Activated B cell treated with CpG ODN at 0.5 μM for 24 hours (primary cell): ENCODE measurements at regions not wholly inside any gene's neighbourhood (a gene's known extent, or its start where the extent isn't known, plus 50 kb on each side); places are given as distances from the start of the nearest gene placed in this dataset.
"Not testable (repeated sequence)": the region's sequence is repeated elsewhere in the genome, so short reads cannot be mapped to it uniquely, and the experiment has no call there.

Source experiments
- ATAC-seq: fragments of 200-7000 bp; cut with Tn5 transposase; one replicate; pipeline ENCODE4 v1.10.0; 2021; ENCODE audit warnings: low read depth, mild to moderate bottlenecking, moderate library complexity
- CTCF ChIA-PET: fragments of 350-600 bp; sonication (Branson Sonifier 250); formaldehyde crosslinking; loops from one replicate; lab custom pipeline; 2021; ENCODE audit warnings: antibody characterized with exemption; lab: Charles Lee
- POLR2A ChIA-PET: fragments of 350-600 bp; sonication (Branson Sonifier 250); formaldehyde crosslinking; loops from one replicate; lab custom pipeline; 2021; ENCODE audit warnings: antibody characterized with exemption; lab: Charles Lee
- DNase-seq: peaks from one replicate; pipeline ENCODE4 v3.0.0; 2022
- H3K27ac Mint-ChIP-seq: one replicate; pipeline ENCODE4 v1.8.0; 2020; ENCODE audit warnings: mixed read lengths
- H3K27me3 Mint-ChIP-seq: one replicate; pipeline ENCODE4 v1.8.0; 2021; ENCODE audit warnings: mixed read lengths
- H3K36me3 Mint-ChIP-seq: one replicate; pipeline ENCODE4 v1.8.0; 2021; ENCODE audit warnings: low read depth, mixed read lengths
- H3K4me1 Mint-ChIP-seq: one replicate; pipeline ENCODE4 v1.8.0; 2021; ENCODE audit warnings: mixed read lengths
- H3K4me3 Mint-ChIP-seq: one replicate; pipeline ENCODE4 v1.8.0; 2020; ENCODE audit warnings: mild to moderate bottlenecking, mixed read lengths
- H3K9me3 Mint-ChIP-seq: one replicate; pipeline ENCODE4 v1.8.0; 2020; ENCODE audit warnings: mixed read lengths
- intact Hi-C: fragments of 100-400 bp; cut with micrococcal nuclease; formaldehyde crosslinking; loops from one replicate; pipeline ENCODE4 v1.15.1; 2024
- TF ChIP-seq, protein P1 (sequence below): fragments of 200-600 bp; IDR thresholded peaks from one replicate; pipeline ENCODE4 v1.8.0; 2022; ENCODE audit warnings: antibody characterized with exemption, mild to moderate bottlenecking

- ChIA-PET POLR2A (no interaction called here), CTCF (no interaction called here)
- intact Hi-C loops, result no loop called here
- Mint-ChIP-seq H3K27me3 (peaks cover 9% of the 10 kb centered on the region), H3K9me3 (no peaks in the 10 kb centered on the region), H3K27ac (no peak overlapping the region), H3K4me3 (no peak overlapping the region), H3K4me1 (no peaks in the 10 kb centered on the region), H3K36me3 (no peaks in the 10 kb centered on the region)
- no peak for DNase-seq
- TF ChIP-seq, protein P1, sequence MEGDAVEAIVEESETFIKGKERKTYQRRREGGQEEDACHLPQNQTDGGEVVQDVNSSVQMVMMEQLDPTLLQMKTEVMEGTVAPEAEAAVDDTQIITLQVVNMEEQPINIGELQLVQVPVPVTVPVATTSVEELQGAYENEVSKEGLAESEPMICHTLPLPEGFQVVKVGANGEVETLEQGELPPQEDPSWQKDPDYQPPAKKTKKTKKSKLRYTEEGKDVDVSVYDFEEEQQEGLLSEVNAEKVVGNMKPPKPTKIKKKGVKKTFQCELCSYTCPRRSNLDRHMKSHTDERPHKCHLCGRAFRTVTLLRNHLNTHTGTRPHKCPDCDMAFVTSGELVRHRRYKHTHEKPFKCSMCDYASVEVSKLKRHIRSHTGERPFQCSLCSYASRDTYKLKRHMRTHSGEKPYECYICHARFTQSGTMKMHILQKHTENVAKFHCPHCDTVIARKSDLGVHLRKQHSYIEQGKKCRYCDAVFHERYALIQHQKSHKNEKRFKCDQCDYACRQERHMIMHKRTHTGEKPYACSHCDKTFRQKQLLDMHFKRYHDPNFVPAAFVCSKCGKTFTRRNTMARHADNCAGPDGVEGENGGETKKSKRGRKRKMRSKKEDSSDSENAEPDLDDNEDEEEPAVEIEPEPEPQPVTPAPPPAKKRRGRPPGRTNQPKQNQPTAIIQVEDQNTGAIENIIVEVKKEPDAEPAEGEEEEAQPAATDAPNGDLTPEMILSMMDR, result no peak
- ATAC-seq, result no peak
These were observed 114.3 kb upstream of the KLF12 start for GRCh38 chr13:74248477-74248876.

GRCh38 chr13:74246487-74246886 is 112.3 kb upstream of the KLF12 start:
- no peaks in the 10 kb centered on the region for H3K9me3 Mint-ChIP-seq
- H3K4me3 Mint-ChIP-seq, result no peak overlapping the region
- CTCF ChIA-PET, result no interaction called here
- TF ChIP-seq, protein P1, result no peak
- no peaks in the 10 kb centered on the region for H3K4me1 Mint-ChIP-seq
- DNase-seq, result no peak
- POLR2A ChIA-PET, result no interaction called here
- ATAC-seq, result no peak
- intact Hi-C loops, result no loop called here
- H3K27me3 Mint-ChIP-seq, result peaks cover 12% of the 10 kb centered on the region
- H3K36me3 Mint-ChIP-seq, result no peaks in the 10 kb centered on the region
- no peak overlapping the region for H3K27ac Mint-ChIP-seq

- POLR2A ChIA-PET, result no interaction called here
- no peak for ATAC-seq
- Mint-ChIP-seq H3K27me3 (peaks cover 12% of the 10 kb centered on the region), H3K4me3 (no peak overlapping the region), H3K4me1 (no peaks in the 10 kb centered on the region), H3K27ac (no peak overlapping the region), H3K9me3 (no peaks in the 10 kb centered on the region), H3K36me3 (no peaks in the 10 kb centered on the region)
- TF ChIP-seq, protein P1, result no peak
- DNase-seq, result no peak
- CTCF ChIA-PET, result no interaction called here
- intact Hi-C loops, result no loop called here
These were observed 109.7 kb upstream of the KLF12 start for GRCh38 chr13:74243637-74244526.

DNA sequence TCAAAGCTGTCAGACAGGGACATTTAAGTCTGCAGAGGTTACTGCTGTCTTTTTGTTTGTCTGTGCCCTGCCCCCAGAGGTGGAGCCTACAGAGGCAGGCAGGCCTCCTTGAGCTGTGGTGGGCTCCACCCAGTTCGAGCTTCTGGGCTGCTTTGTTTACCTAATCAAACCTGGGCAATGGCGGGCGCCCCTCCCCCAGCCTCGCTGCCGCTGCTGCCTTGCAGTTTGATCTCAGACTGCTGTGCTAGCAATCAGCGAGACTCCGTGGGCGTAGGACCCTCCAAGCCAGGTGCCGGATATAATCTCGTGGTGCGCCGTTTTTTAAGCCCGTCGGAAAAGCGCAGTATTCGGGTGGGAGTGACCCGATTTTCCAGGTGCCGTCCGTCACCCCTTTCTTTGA is 107.1 kb upstream of the KLF12 start:
- H3K27ac Mint-ChIP-seq, H3K4me1 Mint-ChIP-seq, POLR2A ChIA-PET, H3K4me3 Mint-ChIP-seq, H3K36me3 Mint-ChIP-seq, intact Hi-C loops, H3K9me3 Mint-ChIP-seq, CTCF ChIA-PET, DNase-seq, H3K27me3 Mint-ChIP-seq, ATAC-seq: not testable (repeated sequence)

DNA sequence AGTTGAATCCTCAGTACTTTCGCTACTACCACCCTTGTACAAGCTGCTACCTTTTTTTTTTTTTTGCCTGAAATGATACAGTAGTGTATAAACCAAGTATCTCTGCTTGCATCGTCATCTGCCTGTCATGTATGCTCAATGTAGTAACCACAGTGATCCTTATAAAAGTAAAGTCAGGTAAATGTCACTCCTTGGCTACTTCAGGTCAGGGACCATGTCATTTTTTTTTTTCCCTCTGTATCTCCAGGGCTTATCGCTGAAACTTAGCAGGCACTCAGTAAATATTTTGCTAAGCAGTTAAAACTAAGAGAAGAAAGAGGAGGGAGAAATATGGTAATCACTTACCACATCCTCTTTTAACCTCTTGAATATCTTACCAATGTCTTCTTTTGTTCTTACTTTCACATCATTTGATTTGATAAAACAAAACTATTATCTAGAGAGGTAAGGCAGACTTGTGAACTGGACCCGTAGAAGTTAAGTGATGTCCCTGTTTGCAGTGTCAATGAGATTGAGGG is 96.8 kb upstream of the KLF12 start:
- H3K27ac Mint-ChIP-seq, result no peak overlapping the region
- TF ChIP-seq, protein P1, result no peak
- intact Hi-C loops, result no loop called here
- H3K36me3 Mint-ChIP-seq, result no peaks in the 10 kb centered on the region
- CTCF ChIA-PET, result no interaction called here
- H3K27me3 Mint-ChIP-seq, result no peaks in the 10 kb centered on the region
- peaks cover 9% of the 10 kb centered on the region for H3K9me3 Mint-ChIP-seq
- ATAC-seq, result no peak
- H3K4me1 Mint-ChIP-seq, result no peaks in the 10 kb centered on the region
- POLR2A ChIA-PET, result no interaction called here
- no peak for DNase-seq
- H3K4me3 Mint-ChIP-seq, result no peak overlapping the region
